GM21723 (cell line): ENCODE measurements at regions not wholly inside any gene's neighbourhood (a gene's known extent, or its start where the extent isn't known, plus 50 kb on each side); places are given as distances from the start of the nearest gene placed in this dataset.

Source experiments
- ATAC-seq: cut with Tn5 transposase; IDR thresholded peaks from one replicate; pipeline ENCODE4 v1.9.1; 2021; ENCODE audit warnings: mild to moderate bottlenecking, moderate library complexity; ENCODE audit not compliant: unreplicated experiment

DNA sequence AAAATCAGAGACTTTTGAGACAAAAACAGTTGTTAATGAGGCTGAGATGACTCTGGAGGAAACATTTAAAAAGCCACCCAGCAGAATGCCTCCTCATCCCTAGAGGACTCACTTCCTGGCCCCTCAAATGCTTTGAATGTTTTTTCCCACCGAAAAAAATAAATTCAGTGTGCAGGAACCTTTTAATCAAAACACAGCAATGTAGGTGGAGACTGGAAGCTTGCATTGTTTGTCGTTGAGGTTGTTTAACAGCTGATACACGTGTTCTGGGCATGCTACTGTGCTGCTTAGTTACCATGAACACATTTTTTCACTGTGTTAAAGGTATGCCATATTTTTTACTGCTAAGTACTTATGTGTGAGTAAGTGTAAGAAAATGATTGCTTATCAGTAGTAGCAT lies 65.7 kb upstream of the ADCY2 start:
- no peak for ATAC-seq

DNA sequence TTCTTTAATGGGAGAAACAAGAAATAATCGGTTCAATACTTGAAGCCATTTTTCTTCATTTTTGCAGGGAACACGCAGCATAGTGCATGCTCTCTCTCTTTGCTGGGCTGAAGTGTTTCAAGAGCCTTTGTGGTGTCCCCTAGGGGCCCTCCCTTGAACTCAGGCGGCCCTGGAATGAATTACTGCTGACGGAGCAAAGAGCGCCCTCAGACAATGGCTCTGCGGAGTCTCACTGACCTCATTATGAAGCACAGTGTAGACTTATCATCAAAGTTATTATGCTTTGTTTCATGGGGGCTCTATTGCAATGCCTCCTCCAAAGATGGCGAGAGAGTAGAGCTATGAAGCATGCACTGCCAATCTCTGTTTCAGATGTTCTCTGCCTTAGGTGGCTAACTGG lies 64.8 kb upstream of the ADCY2 start:
- ATAC-seq = no peak
